Body of pancreas (tissue), 4 donors: ENCODE measurements at regions not wholly inside any gene's neighbourhood (a gene's known extent, or its start where the extent isn't known, plus 50 kb on each side); places are given as distances from the start of the nearest gene placed in this dataset.
A peak's percentile ranks its signal among the peaks of the same experiment; 100 is the strongest.

ENCODE experiments used
- ATAC-seq: fragments of 150-250 bp; one replicate; pipeline ENCODE4 v1.9.1; 2016
- DNase-seq, 4 donors: peaks; one replicate each; pipeline ENCODE4 v3.0.0-alpha.2; 2019
- H3K27ac ChIP-seq, 4 donors: fragments of 200-600 bp; sonication (generic); 1 replicate in 3 of 4; 2 replicates in 1 of 4; pipeline versions ENCODE4 v1.5.1 to v1.6.1; 2016 to 2019; ENCODE audit warnings: mild to moderate bottlenecking in 1 of 4, mixed read lengths in 1 of 4, moderate library complexity in 1 of 4
- H3K27me3 ChIP-seq, 2 donors: fragments of 200-600 bp; sonication (generic); one replicate each; pipeline ENCODE4 v1.6.0; 2016; ENCODE audit warnings: mild to moderate bottlenecking in 1 of 2
- H3K36me3 ChIP-seq, 2 donors: fragments of 200-600 bp; sonication (generic); replicated peaks in 1 of 2; 2 replicates each; pipeline ENCODE4 v1.5.1; 2016; ENCODE audit warnings: low read depth in 2 of 2; ENCODE audit not compliant: insufficient read depth in 1 of 2
- H3K4me1 ChIP-seq: fragments of 200-600 bp; sonication (generic); one replicate; pipeline ENCODE4 v1.6.0; 2016
- H3K4me3 ChIP-seq, 2 donors: fragments of 200-600 bp; sonication (generic); 1 replicate in 1 of 2; 2 replicates in 1 of 2; pipeline ENCODE4 v1.5.1; 2016 to 2019
- H3K9me3 ChIP-seq, 3 donors: fragments of 200-600 bp; sonication (generic); 1 replicate in 2 of 3; 2 replicates in 1 of 3; pipeline ENCODE4 v1.5.1; 2016
- POLR2A ChIP-seq, 3 donors: fragments of 450-650 bp; IDR thresholded peaks; one replicate each; pipeline ENCODE4 v1.6.1; 2016; ENCODE audit warnings: antibody characterized with exemption in 3 of 3, mild to moderate bottlenecking in 2 of 3
- WGBS, 2 donors: methylation state at CpG; one replicate each; pipeline ENCODE4 v1.1.5; 2017; 5-methylcytosine and 5-hydroxymethylcytosine counted together
- intact Hi-C: fragments of 100-400 bp; cut with DNase I; formaldehyde crosslinking; loops from one replicate; pipeline ENCODE4 v1.15.1; 2023
- TF ChIP-seq, protein P1 (sequence below), 7 experiments: fragments of 450-650 bp in 4 of 7; fragments of 200-600 bp in 3 of 7; sonication (generic) in 3 of 7; IDR thresholded peaks; one replicate each; pipeline ENCODE4 v1.5.1; 2016 to 2019; ENCODE audit warnings: antibody characterized with exemption in 7 of 7

DNA sequence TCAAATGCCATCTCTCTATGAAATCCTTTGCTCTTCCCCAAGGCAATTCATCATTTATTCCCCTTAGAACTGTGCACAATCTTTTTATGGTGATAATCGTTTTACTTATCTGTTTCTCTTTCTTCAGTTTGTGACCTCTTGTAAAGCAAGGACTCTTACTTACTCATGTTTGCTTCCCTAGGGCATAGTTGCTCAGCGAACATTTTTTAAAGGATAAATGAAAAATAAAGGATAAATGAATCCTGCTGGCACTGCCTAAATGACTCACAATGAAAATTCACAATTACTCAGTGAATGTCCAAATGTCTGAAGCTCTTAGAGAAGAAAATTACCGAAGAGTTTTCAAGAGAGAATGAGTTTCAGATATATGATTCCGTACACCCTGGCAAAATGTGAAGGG lies 671.7 kb downstream of the CDH11 start:
- no peak overlapping the region for H3K27ac ChIP-seq
- DNase-seq = no peak
- H3K27me3 ChIP-seq = no peaks in the 10 kb centered on the region
- ATAC-seq = no peak
- peaks cover 1% of the 10 kb centered on the region for H3K4me1 ChIP-seq
- H3K9me3 ChIP-seq = no peaks in the 10 kb centered on the region
- intact Hi-C loops = no loop called here
- 73 to 79% methylated on average over 4 of the region's 4 CpGs for WGBS, 2 donors
- no peak for TF ChIP-seq POLR2A (IDR thresholded peaks at IDR 0.05)
- TF ChIP-seq, protein P1, sequence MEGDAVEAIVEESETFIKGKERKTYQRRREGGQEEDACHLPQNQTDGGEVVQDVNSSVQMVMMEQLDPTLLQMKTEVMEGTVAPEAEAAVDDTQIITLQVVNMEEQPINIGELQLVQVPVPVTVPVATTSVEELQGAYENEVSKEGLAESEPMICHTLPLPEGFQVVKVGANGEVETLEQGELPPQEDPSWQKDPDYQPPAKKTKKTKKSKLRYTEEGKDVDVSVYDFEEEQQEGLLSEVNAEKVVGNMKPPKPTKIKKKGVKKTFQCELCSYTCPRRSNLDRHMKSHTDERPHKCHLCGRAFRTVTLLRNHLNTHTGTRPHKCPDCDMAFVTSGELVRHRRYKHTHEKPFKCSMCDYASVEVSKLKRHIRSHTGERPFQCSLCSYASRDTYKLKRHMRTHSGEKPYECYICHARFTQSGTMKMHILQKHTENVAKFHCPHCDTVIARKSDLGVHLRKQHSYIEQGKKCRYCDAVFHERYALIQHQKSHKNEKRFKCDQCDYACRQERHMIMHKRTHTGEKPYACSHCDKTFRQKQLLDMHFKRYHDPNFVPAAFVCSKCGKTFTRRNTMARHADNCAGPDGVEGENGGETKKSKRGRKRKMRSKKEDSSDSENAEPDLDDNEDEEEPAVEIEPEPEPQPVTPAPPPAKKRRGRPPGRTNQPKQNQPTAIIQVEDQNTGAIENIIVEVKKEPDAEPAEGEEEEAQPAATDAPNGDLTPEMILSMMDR (IDR thresholded peaks at IDR 0.05) = no peak
- no peak overlapping the region for H3K4me3 ChIP-seq
- no peaks in the 10 kb centered on the region for H3K36me3 ChIP-seq

DNA sequence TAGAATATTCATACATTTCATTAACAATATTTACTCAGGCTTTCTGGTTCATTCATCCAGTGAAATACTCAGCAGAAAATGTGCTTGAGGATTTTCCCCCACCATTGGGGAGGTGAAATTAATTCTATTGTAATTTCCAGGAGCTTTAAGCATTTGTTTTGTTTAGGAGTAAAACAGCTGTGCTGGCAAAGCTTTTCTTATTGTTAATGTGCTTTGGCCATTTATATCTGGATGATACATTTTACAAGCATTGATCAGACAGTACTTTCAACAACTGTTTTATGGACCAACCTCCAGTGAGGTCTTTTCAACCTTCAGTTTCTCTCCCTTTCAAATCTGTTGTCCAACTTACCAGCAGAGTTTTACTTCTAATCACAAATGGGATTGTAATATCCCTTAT lies 672.4 kb downstream of the CDH11 start:
- Histone ChIP-seq H3K4me3 (no peak overlapping the region), H3K27ac (no peak overlapping the region), H3K9me3 (no peaks in the 10 kb centered on the region), H3K4me1 (peaks cover 4% of the 10 kb centered on the region), H3K27me3 (no peaks in the 10 kb centered on the region), H3K36me3 (no peaks in the 10 kb centered on the region)
- intact Hi-C loops = no loop called here
- ATAC-seq = no peak
- TF ChIP-seq POLR2A (IDR thresholded peaks at IDR 0.05) = no peak
- TF ChIP-seq, protein P1 (IDR thresholded peaks at IDR 0.05) = no peak
- no peak for DNase-seq

DNA sequence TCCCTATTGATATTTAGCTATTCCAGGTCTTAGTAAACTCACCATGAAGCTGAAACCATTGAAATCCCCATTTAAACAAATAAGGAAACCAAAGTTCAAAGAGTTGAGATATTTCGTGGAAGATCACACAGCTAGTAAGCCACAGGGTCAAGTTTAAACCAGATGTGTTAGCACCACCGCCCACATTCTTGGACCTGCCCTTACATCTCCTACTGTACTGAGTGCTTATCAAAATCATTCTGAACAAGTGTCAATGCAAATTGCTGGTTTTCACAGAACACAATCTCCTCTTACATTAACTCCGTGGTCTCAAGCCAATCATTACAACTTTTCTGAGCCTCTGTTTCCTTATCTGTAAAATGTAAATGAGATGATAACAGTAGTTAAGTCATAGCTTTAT lies 676.2 kb downstream of the CDH11 start:
- Histone ChIP-seq H3K36me3 (no peaks in the 10 kb centered on the region), H3K4me1 (peaks cover 4% of the 10 kb centered on the region), H3K9me3 (no peaks in the 10 kb centered on the region), H3K27ac (no peak overlapping the region), H3K4me3 (no peak overlapping the region), H3K27me3 (no peaks in the 10 kb centered on the region)
- no peak for DNase-seq
- ATAC-seq = no peak
- TF ChIP-seq, protein P1 (IDR thresholded peaks at IDR 0.05) = no peak
- TF ChIP-seq POLR2A (IDR thresholded peaks at IDR 0.05) = no peak
- intact Hi-C loops = no loop called here
- WGBS, 2 donors = 9 to 15% methylated on average over 3 of the region's 3 CpGs

DNA sequence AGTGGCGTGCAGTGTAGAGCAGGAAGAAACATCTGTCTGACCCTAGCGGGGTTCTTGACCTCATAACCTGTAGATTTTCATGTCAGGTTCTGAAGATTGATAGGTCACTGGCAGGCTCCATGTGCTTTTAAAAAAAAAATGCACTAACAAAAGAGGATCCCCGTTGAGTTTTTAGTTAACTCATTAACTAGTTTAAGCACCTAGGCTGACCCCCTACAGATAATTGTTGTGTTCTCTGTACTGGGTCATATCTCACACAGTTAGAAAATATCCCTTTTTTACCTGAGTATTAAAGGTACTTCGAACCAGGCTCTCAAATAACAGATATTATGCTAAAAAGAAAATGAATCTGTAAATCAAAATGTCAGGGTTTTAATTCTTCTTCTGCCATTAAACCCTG lies 676.6 kb downstream of the CDH11 start:
- intact Hi-C loops = no loop called here
- ATAC-seq (no peak), DNase-seq (no peak)
- no peak overlapping the region for H3K27ac ChIP-seq
- H3K27me3 ChIP-seq = no peaks in the 10 kb centered on the region
- no peak overlapping the region for H3K4me3 ChIP-seq
- no peaks in the 10 kb centered on the region for H3K9me3 ChIP-seq
- H3K4me1 ChIP-seq = peaks cover 4% of the 10 kb centered on the region
- H3K36me3 ChIP-seq = no peaks in the 10 kb centered on the region
- WGBS, 2 donors = 35 to 47% methylated on average over 4 of the region's 4 CpGs
- TF ChIP-seq, protein P1 (IDR thresholded peaks at IDR 0.05) = no peak
- TF ChIP-seq POLR2A (IDR thresholded peaks at IDR 0.05) = no peak

- DNase-seq = peak in 3 of 4 donors; percentile 6 to 37 (median 13)
- H3K27ac ChIP-seq = no peak overlapping the region
- 58 to 71% methylated on average over 3 of the region's 3 CpGs for WGBS, 2 donors
- H3K36me3 ChIP-seq = no peaks in the 10 kb centered on the region
- H3K4me1 ChIP-seq = peaks cover 4% of the 10 kb centered on the region
- intact Hi-C loops = no loop called here
- TF ChIP-seq, protein P1 (IDR thresholded peaks at IDR 0.05) = no peak
- no peak for TF ChIP-seq POLR2A (IDR thresholded peaks at IDR 0.05)
- H3K27me3 ChIP-seq = no peaks in the 10 kb centered on the region
- no peak overlapping the region for H3K4me3 ChIP-seq
- peak; percentile 60 for ATAC-seq
- H3K9me3 ChIP-seq = no peaks in the 10 kb centered on the region
Observed at GRCh38 chr16:64440421-64440831, 681.4 kb downstream of the CDH11 start.
